Coronary artery (tissue), 2 donors: ENCODE measurements at regions not wholly inside any gene's neighbourhood (a gene's known extent, or its start where the extent isn't known, plus 50 kb on each side); places are given as distances from the start of the nearest gene placed in this dataset.

Experiments
- DNase-seq: peaks from one replicate; pipeline ENCODE4 v3.0.0-alpha.2; 2017; ENCODE audit warnings: low spot score
- H3K27ac ChIP-seq, 2 donors: fragments of 200-600 bp; sonication (generic); one replicate each; pipeline ENCODE4 v1.5.1; 2016 to 2019
- H3K4me3 ChIP-seq: fragments of 200-600 bp; sonication (generic); 2 replicates; pipeline ENCODE4 v1.5.1; 2016; ENCODE audit warnings: mild to moderate bottlenecking, moderate library complexity
- CTCF ChIP-seq: fragments of 200-600 bp; sonication (generic); IDR thresholded peaks from one replicate; pipeline ENCODE4 v1.5.1; 2019; ENCODE audit warnings: antibody characterized with exemption

GRCh38 chr13:64180756-64181155 is 2765.1 kb upstream of the PCDH20 start:
- no peak overlapping the region for H3K27ac ChIP-seq
- TF ChIP-seq CTCF = no peak
- H3K4me3 ChIP-seq = no peak overlapping the region
- DNase-seq = no peak

- no peak for TF ChIP-seq CTCF
- H3K4me3 ChIP-seq = no peak overlapping the region
- H3K27ac ChIP-seq = no peak overlapping the region
- no peak for DNase-seq
These were observed 2750.2 kb upstream of the PCDH20 start for GRCh38 chr13:64165826-64166225.

- H3K27ac ChIP-seq = no peak overlapping the region
- DNase-seq = no peak
- TF ChIP-seq CTCF = no peak
- no peak overlapping the region for H3K4me3 ChIP-seq
These were observed 2748.8 kb upstream of the PCDH20 start for GRCh38 chr13:64164435-64164834.

- H3K27ac ChIP-seq = no peak overlapping the region
- no peak for DNase-seq
- no peak for TF ChIP-seq CTCF
- no peak overlapping the region for H3K4me3 ChIP-seq
These were observed 2744.8 kb upstream of the PCDH20 start for GRCh38 chr13:64160479-64160878.

GRCh38 chr13:64158908-64159307 is 2743.3 kb upstream of the PCDH20 start:
- Histone ChIP-seq H3K4me3 (no peak overlapping the region), H3K27ac (no peak overlapping the region)
- no peak for TF ChIP-seq CTCF
- DNase-seq = no peak

- no peak overlapping the region for H3K4me3 ChIP-seq
- no peak overlapping the region for H3K27ac ChIP-seq
- TF ChIP-seq CTCF = no peak
- no peak for DNase-seq
These were observed 2738.9 kb upstream of the PCDH20 start for GRCh38 chr13:64154514-64154913.

GRCh38 chr13:64130600-64130999 is 2715.0 kb upstream of the PCDH20 start:
- Histone ChIP-seq H3K27ac (no peak overlapping the region), H3K4me3 (no peak overlapping the region)
- DNase-seq = peak; percentile 49
- no peak for TF ChIP-seq CTCF
